Activated CD8-positive, alpha-beta memory T cell treated with anti-CD3 and anti-CD28 coated beads for 1 hour (primary cell): ENCODE measurements at regions not wholly inside any gene's neighbourhood (a gene's known extent, or its start where the extent isn't known, plus 50 kb on each side); places are given as distances from the start of the nearest gene placed in this dataset.

Experiments used
- DNase-seq, 2 donors: peaks; one replicate each; pipeline ENCODE4 v3.0.0-alpha.2; 2020; ENCODE audit warnings: low read depth in 1 of 2; ENCODE audit errors: extremely low read depth in 1 of 2

GRCh38 chr2:125837611-125838010 lies 818.3 kb upstream of the GYPC start:
- no peak for DNase-seq

DNA sequence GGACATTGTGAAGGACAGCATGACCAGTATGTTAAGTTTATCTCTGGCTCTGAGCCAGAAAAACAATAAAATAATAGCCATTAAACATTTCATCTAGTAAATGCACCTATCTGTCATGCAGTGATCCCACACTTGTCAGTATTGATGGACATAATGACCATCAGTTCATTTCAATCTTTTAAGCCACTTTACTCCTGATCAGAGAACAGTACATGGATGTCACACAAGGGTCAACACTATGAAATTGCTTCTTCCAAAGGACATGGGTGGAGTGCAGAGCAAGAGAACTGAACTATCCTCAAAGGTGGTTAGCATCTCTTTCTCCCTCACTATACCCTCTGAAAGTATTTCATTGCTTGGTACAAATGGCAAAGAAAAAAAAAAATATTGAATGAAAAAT lies 816.0 kb upstream of the GYPC start:
- DNase-seq: no peak

- no peak for DNase-seq
Observed at GRCh38 chr2:125842041-125842440, 813.9 kb upstream of the GYPC start.

GRCh38 chr2:125850541-125850940 lies 805.4 kb upstream of the GYPC start:
- no peak for DNase-seq

DNA sequence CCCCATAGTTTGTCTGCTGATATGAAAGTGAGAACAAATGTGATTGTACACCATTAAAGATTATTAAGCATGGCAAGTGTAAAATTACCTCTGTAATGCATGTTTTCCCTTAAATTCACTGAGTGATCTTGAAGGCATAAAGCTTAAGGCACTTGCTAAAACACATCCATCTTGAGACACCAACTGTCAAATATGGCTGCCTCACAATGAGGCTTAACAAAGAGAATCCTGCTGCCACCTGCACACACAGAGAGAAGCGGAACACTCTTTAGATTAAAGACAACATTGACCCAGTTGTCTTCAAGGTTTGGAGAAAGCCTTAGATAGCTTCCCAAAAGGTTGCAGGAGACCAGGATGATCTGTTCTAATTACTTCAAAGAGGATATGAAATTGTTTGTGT lies 803.6 kb upstream of the GYPC start:
- DNase-seq: no peak

GRCh38 chr2:125853626-125854025 lies 802.3 kb upstream of the GYPC start:
- DNase-seq: no peak

DNA sequence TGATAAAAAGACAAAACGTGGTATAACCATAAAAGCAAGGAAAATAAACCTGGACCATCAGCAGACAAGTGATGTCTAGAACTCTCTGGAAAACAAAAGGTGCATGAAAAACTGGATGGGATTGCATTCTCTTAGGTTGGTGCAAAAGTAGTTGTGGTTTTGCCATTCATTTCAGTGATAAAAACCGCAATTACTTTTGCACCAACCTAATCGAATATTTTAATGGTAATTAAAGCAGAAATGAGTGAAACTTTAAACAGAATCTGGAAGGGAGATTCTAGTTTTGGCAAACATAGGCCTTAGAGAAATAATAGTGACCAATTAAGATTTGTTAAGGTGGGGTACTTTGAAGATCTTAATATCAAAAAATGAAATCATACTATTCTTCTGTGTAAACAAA lies 800.8 kb upstream of the GYPC start:
- DNase-seq: no peak

DNA sequence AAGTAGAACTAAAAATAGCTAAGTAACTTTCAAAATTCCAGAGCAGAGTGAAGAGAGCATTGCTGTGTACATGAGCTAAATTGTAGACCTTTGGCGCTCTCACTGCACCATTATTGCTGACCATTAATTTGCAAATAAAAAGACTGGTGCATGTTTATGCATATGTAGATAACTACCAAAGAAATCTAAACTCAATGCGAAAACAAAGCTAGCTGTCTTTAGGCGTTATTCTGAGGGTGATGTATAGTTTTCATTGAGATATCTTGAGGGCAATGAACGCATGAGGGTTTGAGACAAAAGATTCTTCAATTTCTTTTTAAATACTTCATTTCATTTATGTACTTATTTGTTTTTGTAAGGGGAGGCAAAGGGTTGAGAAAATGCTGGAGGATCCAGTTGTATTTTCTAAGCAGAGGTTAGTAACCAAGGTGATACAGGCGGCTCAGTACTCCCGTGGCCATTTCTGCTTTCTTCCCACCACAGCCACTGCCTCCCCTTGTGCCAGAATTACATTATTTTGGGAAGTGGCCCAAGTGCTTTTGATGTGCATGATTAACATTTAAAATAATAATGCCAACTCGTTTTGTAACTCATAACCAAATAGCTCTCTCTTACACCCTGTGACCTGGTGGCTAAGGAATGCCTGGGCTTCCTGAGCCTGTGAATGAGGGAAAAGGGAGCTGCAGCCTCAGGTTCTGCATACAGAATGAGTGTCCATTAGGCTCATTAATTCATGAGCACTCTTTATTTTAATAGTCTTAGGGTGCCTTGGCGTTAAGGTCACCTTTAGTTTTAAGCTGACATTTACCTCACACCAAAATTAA lies 797.8 kb upstream of the GYPC start:
- no peak for DNase-seq

DNA sequence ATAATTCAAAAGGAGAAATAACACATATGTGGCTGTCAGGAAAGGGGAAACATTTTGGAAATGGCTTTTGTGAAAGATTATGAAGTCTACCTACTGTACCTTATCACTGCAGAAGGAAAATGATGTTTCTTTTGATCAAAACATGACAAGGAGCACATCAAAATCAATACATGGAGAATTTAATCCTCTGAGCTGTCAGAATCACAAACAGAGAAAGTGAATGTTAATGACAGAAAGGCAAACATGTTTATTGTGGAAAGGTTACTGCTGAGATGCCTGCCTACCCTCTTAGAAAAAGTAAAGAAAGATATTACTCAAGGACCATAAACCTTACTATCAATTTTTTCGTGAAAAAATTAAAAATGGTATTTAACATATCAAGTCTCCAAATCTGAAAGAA lies 794.5 kb upstream of the GYPC start:
- no peak for DNase-seq

GRCh38 chr2:125867908-125868307 lies 788.0 kb upstream of the GYPC start:
- DNase-seq: no peak

DNA sequence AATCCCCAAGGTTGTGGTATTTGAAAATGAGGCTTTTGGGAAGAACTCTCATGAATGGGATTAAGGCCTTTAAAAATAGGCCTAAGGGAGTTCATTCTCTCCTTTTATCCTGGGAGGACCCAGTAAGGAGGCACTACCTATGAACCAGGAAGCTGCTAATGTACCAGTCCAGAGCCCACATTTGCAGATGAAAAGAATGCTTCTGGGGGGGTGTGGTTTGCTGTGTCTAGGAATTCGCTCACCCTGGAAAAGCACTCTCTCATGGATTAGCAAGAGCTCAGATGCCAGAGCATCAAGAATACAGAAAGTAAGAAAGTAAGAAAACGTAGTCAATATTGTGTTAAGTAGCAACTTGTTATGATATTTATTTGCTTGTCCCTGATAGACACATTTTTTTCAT lies 785.7 kb upstream of the GYPC start:
- DNase-seq: no peak

GRCh38 chr2:125870746-125871145 lies 785.2 kb upstream of the GYPC start:
- DNase-seq: no peak

GRCh38 chr2:125874564-125874963 lies 781.4 kb upstream of the GYPC start:
- no peak for DNase-seq

DNA sequence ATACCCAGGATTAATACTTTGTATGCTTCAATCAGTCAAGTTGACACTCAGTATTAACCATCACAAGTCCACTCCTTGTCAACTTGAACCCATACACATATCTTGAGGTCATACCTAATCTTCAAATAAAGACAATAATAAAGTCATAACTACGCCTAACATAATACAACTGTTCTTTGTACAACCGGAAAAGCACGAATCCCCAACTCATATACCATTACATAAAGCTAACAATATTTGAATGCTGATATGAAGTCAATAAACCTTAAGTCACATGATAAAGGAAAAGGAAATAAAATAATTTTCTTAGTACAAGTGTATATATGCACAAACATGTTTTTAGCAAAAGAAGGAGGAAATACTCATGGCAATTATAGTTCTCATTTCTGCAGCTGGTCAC lies 770.6 kb upstream of the GYPC start:
- DNase-seq: no peak

DNA sequence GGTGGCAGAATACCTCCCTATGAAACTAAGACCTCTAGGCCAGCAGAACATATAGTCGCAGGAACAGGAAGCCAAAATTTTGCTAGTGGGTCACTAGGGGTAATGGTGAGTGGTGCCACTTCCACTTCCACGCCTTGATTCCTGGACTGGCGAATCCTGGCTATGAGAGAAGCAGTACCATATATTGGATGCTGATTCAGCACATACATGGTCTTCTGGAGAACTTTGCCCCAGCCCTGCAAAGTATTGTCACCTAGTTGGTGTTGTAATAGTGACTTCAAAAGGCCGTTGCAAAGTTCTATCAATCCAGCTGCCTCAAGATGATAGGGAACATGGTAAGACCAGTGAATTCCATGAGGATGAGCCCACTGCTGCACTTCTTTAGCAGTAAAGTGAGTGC lies 769.8 kb upstream of the GYPC start:
- no peak for DNase-seq

- DNase-seq: no peak
Observed at GRCh38 chr2:125901278-125901677, 754.7 kb upstream of the GYPC start.

DNA sequence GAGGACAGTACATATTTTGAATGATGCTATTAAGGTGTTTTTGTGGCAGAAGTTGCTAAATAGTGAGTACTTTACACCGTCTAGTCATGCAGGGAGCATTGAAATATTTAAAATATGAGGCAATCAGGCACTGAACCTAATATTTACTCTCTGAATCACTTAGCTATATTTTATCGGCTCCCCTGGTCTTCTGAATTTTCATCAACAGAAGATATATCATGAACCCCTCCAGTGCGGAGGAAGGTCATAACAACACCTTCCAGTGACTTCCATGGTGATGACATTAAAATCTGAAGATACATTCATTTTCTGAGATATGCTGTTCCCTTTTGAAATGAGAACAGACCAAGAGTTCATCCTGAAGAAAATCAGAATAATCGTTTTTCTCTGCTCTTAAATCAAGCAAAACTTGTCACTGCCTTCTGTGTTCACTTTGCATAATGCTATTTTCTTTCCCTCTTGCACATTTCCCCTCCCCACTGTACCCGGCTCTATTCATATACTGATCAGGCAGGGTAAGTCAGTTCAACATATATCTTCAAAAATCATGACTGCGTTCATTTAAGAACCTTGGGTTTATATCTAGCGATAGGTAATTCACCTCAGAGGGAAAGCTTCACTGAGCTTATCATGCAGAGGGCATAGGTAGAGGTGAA lies 729.9 kb upstream of the GYPC start:
- no peak for DNase-seq

DNA sequence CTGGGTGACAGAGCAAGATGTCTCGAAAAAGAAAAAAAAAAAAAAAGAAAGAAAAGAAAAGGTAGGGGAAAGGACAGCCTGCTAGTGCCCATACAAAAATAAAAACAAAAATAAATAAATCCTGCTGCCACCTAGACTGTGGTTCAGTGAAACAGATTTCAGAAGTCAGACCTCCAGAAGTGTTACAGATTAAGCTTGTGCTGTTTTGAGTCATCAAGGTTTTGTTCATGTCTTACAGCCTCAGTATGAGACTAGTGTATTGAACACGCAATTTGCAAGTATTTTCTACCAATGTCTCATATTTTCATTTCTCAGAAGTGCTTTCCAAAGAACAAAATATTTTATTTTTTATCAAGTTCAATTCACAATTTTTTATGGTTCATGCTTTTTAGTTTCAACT lies 720.4 kb upstream of the GYPC start:
- DNase-seq: no peak

DNA sequence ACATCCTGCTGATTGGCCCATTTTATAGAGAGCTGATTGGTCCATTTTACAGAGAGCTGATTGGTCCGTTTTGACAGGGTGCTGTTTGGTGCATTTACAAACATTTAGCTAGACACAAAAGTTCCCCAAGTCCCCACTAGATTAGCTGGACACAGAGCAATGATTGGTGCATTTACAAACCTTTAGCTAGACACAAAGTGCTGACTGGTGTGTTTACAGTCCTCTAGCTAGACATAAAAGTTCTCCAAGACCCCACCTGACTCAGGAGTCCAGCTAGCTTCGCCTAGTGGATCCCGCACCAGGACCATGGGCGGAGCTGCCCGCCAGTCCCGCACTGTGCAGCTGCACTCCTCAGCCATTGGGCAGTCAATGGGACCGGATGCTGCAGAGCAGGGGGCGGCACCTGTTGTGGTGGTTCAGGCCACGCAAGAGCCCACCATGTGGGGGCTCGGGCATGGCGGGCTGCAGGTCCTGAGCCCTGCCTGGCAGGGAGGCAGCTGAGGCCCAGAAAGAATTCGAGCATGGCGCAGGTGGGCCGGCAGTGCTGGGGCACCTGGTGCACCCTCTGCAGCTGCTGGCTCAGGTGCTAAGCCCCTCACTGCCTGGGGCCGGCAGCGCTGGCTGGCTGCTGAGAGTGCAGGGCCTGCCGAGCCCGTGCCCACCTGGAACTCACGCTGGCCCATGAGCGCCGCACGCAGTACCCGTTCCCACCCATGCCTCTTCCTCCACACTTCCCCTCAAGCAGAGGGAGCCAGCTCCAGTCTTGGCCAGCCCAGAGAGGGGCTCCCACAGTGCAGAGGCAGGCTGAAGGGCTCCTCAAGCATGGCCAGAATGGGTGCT lies 713.2 kb upstream of the GYPC start:
- DNase-seq: no peak

DNA sequence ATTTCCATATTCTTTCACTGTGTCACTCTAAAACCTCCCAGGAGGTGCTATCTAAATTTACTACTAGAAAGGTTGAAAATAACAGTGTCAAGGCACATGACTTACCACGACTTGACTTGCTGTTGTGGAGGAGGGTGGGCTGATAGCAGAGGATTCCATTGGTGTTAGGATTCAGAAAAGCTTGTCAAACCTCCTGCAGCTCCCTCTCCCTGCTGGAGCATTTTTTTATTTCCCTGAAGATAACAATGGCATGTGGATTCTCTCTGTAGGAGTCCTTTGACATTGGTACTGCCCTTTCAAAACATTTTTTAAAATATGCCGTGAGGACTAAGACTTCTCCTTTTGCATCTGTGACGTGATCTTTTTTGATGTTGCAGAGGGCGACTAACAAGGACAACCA lies 696.9 kb upstream of the GYPC start:
- DNase-seq: no peak

GRCh38 chr2:125961739-125962138 lies 694.2 kb upstream of the GYPC start:
- DNase-seq: no peak

GRCh38 chr2:125979886-125980285 lies 676.1 kb upstream of the GYPC start:
- DNase-seq: no peak
